ENCODE measurements at regions not wholly inside any gene's neighbourhood (a gene's known extent, or its start where the extent isn't known, plus 50 kb on each side); places are given as distances from the start of the nearest gene placed in this dataset.

GRCh38 chr21:43353282-43354025 lies 73.5 kb downstream of the SIK1 start:
- H3K4me1 ChIP-seq (replicated peaks), result no peaks in the 10 kb centered on the region
- H3K27me3 ChIP-seq (replicated peaks), result no peaks in the 10 kb centered on the region
- H3K9me3 ChIP-seq (replicated peaks), result no peaks in the 10 kb centered on the region
- H3K4me3 ChIP-seq, result no peak overlapping the region
- no peaks in the 10 kb centered on the region for H3K36me3 ChIP-seq
- H3K27ac ChIP-seq, result no peak overlapping the region
- no peak for DNase-seq (ENCODE audit: low read depth in 1 of 2, low spot score in 2 of 2)

DNA sequence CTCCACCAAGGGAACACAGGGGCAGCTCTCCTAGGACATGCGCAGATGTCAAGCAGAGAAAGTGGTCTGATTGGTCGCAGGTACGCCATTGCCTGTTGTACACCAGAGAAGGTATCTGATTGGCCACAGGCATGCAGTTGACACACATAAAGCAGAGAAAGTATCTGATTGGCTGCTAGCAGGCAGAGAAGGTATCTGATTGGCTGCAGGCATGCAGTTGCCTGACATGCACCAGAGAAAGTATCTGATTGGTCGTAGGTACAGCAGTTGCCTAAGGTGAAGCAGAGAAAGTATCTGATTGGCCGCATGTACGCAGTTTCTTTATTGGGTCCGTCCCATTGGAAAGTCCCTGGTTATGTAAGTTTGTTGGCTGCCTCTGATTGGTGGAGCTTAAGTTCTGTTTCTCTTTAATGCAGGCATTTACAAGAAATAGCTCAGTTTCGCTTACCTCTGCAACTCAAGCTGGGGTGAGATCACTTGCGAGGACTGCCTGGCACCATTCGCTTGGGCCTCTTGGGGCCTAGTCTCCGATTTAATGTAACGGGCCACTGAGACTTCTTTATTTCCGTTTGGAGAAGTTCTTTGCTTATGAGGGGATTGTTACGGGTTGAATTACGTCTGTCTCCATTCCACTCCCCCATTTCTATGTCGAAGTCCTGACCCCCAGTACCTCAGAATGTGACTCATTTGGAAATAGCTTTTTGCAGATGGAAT lies 74.2 kb downstream of the SIK1 start:
- no peaks in the 10 kb centered on the region for H3K36me3 ChIP-seq
- H3K4me1 ChIP-seq (replicated peaks), result no peaks in the 10 kb centered on the region
- H3K27me3 ChIP-seq (replicated peaks), result no peaks in the 10 kb centered on the region
- DNase-seq (ENCODE audit: low read depth in 1 of 2, low spot score in 2 of 2), result no peak
- H3K9me3 ChIP-seq (replicated peaks), result no peaks in the 10 kb centered on the region
- H3K4me3 ChIP-seq, result no peak overlapping the region
- no peak overlapping the region for H3K27ac ChIP-seq

DNA sequence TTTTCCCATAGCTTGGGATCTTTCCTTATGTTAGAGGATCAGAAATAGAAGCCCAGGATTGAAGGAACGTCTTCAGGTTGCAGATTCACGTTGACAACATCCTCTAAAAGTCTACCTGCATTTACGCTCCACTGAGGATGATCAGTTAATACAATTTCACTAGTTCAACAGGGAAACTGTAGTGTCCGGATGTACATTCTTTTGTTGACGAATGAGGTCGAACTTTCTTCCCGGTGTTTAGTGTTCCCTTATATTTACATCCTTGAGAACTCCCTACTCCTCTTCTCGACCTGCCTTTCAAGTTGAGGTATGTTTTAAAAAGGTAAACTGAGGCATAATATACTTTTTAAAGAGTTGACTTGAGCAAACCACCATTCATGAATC lies 74.8 kb downstream of the SIK1 start:
- no peaks in the 10 kb centered on the region for H3K27me3 ChIP-seq (replicated peaks)
- H3K4me3 ChIP-seq, result no peak overlapping the region
- no peak overlapping the region for H3K27ac ChIP-seq

GRCh38 chr21:43351501-43352153 lies 75.3 kb downstream of the SIK1 start:
- DNase-seq (ENCODE audit: low read depth in 1 of 2, low spot score in 2 of 2), result no peak
- Histone ChIP-seq H3K27me3 (replicated peaks) (no peaks in the 10 kb centered on the region), H3K4me1 (replicated peaks) (no peaks in the 10 kb centered on the region), H3K36me3 (no peaks in the 10 kb centered on the region), H3K9me3 (replicated peaks) (no peaks in the 10 kb centered on the region), H3K4me3 (no peak overlapping the region), H3K27ac (no peak overlapping the region)

More for the DNA sequence above, 74.8 kb downstream of the SIK1 start:
- Histone ChIP-seq H3K9me3 (replicated peaks) (no peaks in the 10 kb centered on the region), H3K4me1 (replicated peaks) (no peaks in the 10 kb centered on the region), H3K36me3 (no peaks in the 10 kb centered on the region)
- no peak for DNase-seq (ENCODE audit: low read depth in 1 of 2, low spot score in 2 of 2)

- no peak for DNase-seq (ENCODE audit: low read depth in 1 of 2, low spot score in 2 of 2)
- Histone ChIP-seq H3K27me3 (replicated peaks) (no peaks in the 10 kb centered on the region), H3K36me3 (no peaks in the 10 kb centered on the region), H3K27ac (no peak overlapping the region), H3K4me3 (no peak overlapping the region), H3K4me1 (replicated peaks) (peaks cover 11% of the 10 kb centered on the region), H3K9me3 (replicated peaks) (0 out of 2 replicates have a peak, but pooled peaks cover 4% of the 10 kb centered on the region)
Measured at GRCh38 chr21:43349644-43350043, 77.3 kb downstream of the SIK1 start.

DNA sequence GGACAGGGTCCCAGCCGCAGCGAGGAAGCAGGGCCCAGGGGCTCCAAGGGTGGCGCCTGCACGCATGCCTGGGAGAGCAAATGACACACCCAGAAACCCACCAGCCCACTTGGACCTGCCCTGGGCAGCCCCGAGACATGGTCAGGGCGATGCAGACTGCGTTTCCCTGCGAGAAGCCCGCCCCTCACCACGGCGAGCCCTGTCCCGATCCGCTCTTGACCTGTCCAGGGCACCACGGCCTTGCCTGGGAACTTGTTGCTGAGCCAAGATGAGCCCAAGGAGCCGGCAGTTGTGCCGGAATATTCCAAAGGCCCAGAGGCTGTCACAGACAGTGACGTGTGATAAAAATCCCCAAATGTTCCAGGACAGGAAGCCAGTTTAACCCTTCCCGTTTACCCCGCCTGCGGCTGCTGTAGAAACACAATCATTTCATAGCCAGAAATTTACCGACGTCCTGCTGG lies 78.1 kb downstream of the SIK1 start:
- H3K4me3 ChIP-seq, result no peak overlapping the region
- H3K27me3 ChIP-seq (replicated peaks), result no peaks in the 10 kb centered on the region
- 0 out of 2 replicates have a peak, but pooled peaks cover 4% of the 10 kb centered on the region for H3K9me3 ChIP-seq (replicated peaks)
- H3K36me3 ChIP-seq, result no peaks in the 10 kb centered on the region
- no peak for DNase-seq (ENCODE audit: low read depth in 1 of 2, low spot score in 2 of 2)
- peaks cover 19% of the 10 kb centered on the region for H3K4me1 ChIP-seq (replicated peaks)
- H3K27ac ChIP-seq, result no peak overlapping the region

GRCh38 chr21:43348170-43348766 lies 78.7 kb downstream of the SIK1 start:
- H3K9me3 ChIP-seq (replicated peaks), result 0 out of 2 replicates have a peak, but pooled peaks cover 4% of the 10 kb centered on the region
- H3K27me3 ChIP-seq (replicated peaks), result no peaks in the 10 kb centered on the region
- no peak for DNase-seq (ENCODE audit: low read depth in 1 of 2, low spot score in 2 of 2)
- H3K27ac ChIP-seq, result no peak overlapping the region
- H3K4me3 ChIP-seq, result no peak overlapping the region
- no peaks in the 10 kb centered on the region for H3K36me3 ChIP-seq
- H3K4me1 ChIP-seq (replicated peaks), result peaks cover 25% of the 10 kb centered on the region

GRCh38 chr21:43347461-43348169 lies 79.3 kb downstream of the SIK1 start:
- H3K9me3 ChIP-seq (replicated peaks), result 0 out of 2 replicates have a peak, but pooled peaks cover 4% of the 10 kb centered on the region
- no peak overlapping the region for H3K27ac ChIP-seq
- H3K27me3 ChIP-seq (replicated peaks), result no peaks in the 10 kb centered on the region
- H3K4me3 ChIP-seq, result no peak overlapping the region
- DNase-seq (ENCODE audit: low read depth in 1 of 2, low spot score in 2 of 2), result no peak
- peaks cover 31% of the 10 kb centered on the region for H3K4me1 ChIP-seq (replicated peaks)
- no peaks in the 10 kb centered on the region for H3K36me3 ChIP-seq

GRCh38 chr21:43346551-43346950 lies 80.4 kb downstream of the SIK1 start:
- Histone ChIP-seq H3K27me3 (replicated peaks) (no peaks in the 10 kb centered on the region), H3K27ac (no peak overlapping the region)

DNA sequence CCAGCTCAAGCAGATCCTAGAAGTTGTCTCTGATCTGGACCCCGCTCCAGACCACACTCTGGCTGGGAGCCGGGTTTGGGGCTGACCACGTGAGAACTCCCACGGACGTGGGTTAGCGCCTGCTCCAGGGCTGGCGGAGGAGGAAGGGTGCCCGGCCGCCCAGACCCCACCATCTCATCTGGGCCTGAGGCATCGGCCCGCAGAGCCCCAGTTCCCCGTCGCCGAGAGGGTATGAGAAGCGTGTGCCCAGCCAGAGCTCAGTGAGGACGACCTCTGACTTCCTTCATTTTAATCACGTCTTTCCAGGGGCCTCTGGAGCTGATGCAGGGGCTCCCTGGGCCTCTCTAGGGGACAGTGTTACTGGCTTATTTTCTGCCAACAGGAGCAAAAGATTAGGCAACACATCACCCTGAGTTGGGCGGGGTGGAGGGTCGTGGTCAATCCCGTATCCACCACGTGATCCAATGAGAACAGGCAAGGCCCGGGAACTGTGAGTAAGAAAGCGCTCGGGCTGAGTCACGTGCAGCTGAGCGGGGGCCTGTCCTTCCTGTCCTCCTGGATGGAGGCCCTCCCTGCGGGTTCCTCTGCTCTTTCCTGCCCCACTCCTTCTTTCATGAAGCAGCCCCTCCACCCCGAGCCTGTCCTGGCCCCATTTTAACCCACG lies 81.1 kb downstream of the SIK1 start:
- H3K27ac ChIP-seq, result no peak overlapping the region
- no peak for DNase-seq (ENCODE audit: low read depth in 1 of 2, low spot score in 2 of 2)

More at GRCh38 chr21:43346551-43346950, 80.4 kb downstream of the SIK1 start:
- Histone ChIP-seq H3K4me1 (replicated peaks) (peaks cover 42% of the 10 kb centered on the region), H3K4me3 (no peak overlapping the region), H3K9me3 (replicated peaks) (0 out of 2 replicates have a peak, but pooled peaks cover 4% of the 10 kb centered on the region), H3K36me3 (no peaks in the 10 kb centered on the region)
- no peak for DNase-seq (ENCODE audit: low read depth in 1 of 2, low spot score in 2 of 2)

GRCh38 chr21:43345046-43345745 lies 81.7 kb downstream of the SIK1 start:
- peaks cover 55% of the 10 kb centered on the region for H3K4me1 ChIP-seq (replicated peaks)
- no peak for DNase-seq (ENCODE audit: low read depth in 1 of 2, low spot score in 2 of 2)
- H3K9me3 ChIP-seq (replicated peaks), result 0 out of 2 replicates have a peak, but pooled peaks cover 4% of the 10 kb centered on the region
- H3K27me3 ChIP-seq (replicated peaks), result no peaks in the 10 kb centered on the region
- H3K27ac ChIP-seq, result no peak overlapping the region
- H3K36me3 ChIP-seq, result no peaks in the 10 kb centered on the region
- no peak overlapping the region for H3K4me3 ChIP-seq

More for the DNA sequence above, 81.1 kb downstream of the SIK1 start:
- Histone ChIP-seq H3K27me3 (replicated peaks) (no peaks in the 10 kb centered on the region), H3K4me1 (replicated peaks) (peaks cover 48% of the 10 kb centered on the region), H3K36me3 (no peaks in the 10 kb centered on the region), H3K9me3 (replicated peaks) (0 out of 2 replicates have a peak, but pooled peaks cover 4% of the 10 kb centered on the region), H3K4me3 (no peak overlapping the region)
